ENCODE measurements at regions not wholly inside any gene's neighbourhood (a gene's known extent, or its start where the extent isn't known, plus 50 kb on each side); places are given as distances from the start of the nearest gene placed in this dataset.
"Not testable (repeated sequence)": the region's sequence is repeated elsewhere in the genome, so short reads cannot be mapped to it uniquely, and the experiment has no call there.

DNA sequence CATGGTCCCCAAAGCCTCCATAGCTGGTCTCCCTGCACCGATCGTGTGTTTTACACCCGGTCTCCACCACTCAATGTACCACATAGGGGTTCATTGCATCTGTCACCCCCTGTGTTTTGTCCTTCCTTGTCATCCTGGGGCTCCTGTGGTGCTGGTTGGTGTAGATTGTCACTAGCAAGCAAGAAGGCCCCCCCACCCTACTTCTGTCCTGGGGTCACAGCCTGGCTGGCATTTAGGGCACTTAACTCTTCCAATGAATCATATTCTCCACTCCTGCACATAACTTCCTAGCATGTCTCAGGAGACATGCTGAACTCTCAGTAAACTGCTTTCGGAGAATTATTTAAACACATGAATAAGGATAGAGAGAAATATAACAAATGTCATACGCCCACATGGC lies 161.4 kb downstream of the BCL2L11 start:
- TF ChIP-seq ZNF274 (IDR thresholded peaks at IDR 0.05; ENCODE audit: low read depth, low read length); YY1 (IDR thresholded peaks at IDR 0.05; ENCODE audit: insufficient read depth, insufficient read length): not testable (repeated sequence)

All from NT2/D1 (cell line).